ENCODE measurements at regions not wholly inside any gene's neighbourhood (a gene's known extent, or its start where the extent isn't known, plus 50 kb on each side); places are given as distances from the start of the nearest gene placed in this dataset.

DNA sequence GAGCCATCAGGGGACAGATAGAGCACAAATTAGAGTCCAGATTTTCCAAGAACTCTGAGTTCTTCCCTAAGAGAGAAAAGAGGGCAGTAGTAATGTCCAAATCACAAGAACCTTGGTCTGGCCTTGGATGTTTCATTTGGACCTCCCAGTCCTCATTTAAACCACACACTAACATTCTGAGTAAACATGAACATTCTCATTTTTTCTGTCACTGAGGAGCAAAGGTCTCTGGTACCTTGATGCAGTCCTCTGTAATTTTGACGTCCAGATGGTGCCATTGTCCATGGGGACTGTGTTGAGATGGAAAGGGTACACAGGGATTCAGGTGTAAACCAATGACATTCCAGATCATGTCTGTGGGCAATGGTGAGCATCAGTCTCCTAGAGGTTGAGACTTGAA is 225.4 kb upstream of the PHYHIPL start:
- Mint-ChIP-seq H3K4me1 (ENCODE audit: low read depth) (no peaks in the 10 kb centered on the region), H3K36me3 (ENCODE audit: low read depth) (no peaks in the 10 kb centered on the region), H3K27me3 (peaks cover 2% of the 10 kb centered on the region), H3K9me3 (no peaks in the 10 kb centered on the region), H3K4me3 (no peak overlapping the region), H3K27ac (no peak overlapping the region)
- ATAC-seq (no peak), DNase-seq (no peak)
- TF ChIP-seq, protein P1, sequence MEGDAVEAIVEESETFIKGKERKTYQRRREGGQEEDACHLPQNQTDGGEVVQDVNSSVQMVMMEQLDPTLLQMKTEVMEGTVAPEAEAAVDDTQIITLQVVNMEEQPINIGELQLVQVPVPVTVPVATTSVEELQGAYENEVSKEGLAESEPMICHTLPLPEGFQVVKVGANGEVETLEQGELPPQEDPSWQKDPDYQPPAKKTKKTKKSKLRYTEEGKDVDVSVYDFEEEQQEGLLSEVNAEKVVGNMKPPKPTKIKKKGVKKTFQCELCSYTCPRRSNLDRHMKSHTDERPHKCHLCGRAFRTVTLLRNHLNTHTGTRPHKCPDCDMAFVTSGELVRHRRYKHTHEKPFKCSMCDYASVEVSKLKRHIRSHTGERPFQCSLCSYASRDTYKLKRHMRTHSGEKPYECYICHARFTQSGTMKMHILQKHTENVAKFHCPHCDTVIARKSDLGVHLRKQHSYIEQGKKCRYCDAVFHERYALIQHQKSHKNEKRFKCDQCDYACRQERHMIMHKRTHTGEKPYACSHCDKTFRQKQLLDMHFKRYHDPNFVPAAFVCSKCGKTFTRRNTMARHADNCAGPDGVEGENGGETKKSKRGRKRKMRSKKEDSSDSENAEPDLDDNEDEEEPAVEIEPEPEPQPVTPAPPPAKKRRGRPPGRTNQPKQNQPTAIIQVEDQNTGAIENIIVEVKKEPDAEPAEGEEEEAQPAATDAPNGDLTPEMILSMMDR (IDR thresholded peaks at IDR 0.05) = no peak
- intact Hi-C loops (cut with micrococcal nuclease) = loop anchor here (5.0 kb wide), 1 partner anchor 671 kb away; no protein-coding TSS in a partner anchor
- POLR2A ChIA-PET = no interaction called here
- CTCF ChIA-PET = interaction anchor here (1.4 to 1.5 kb wide), 2 partner anchors 170 to 369 kb away, joined by 3 to 4 read pairs; no protein-coding TSS in a partner anchor

DNA sequence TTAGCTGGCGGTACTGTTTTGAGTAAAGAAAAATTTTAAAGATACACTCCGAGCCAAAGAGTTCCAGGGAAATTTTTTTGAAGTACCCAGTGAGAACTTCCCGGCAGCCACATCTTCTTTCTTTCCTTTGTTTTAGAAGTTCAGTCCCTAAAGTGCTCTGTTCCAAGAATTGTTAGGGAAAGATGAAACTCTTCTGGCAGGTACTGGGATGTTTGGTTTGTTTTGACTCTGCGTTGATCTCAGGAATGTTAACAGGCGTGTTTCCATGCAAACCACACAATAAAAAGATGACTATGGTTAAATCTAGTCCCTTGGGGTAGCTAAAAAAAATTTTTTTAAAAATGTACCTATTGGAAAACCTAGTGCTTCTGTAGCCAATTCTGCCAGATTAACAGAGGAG is 224.7 kb upstream of the PHYHIPL start:
- CTCF ChIA-PET = interaction anchor here (0.9 to 1.5 kb wide), 5 partner anchors 15 to 671 kb away, joined by 3 to 5 read pairs (median 4); no protein-coding TSS in a partner anchor
- no peaks in the 10 kb centered on the region for H3K9me3 Mint-ChIP-seq

DNA sequence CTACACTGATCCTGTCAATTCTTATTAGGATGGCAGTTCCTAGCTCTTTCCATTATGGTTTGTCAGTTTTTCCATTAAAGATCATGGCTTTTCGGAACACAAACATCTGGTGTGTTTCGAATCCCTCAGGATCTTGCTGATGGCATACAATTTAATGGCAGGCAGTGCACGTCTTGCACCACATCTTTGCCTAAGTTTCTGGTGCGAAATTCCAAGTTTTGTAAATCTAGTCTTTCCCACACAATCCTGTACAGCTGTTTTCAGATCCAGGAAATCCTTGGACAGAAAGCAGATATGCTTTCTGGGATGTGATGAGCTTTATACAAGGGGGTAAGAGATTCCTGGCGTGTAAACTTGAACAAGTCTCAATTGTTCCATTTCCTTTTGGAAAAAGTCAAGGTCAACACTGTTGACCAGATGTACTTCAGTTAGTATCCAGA is 224.3 kb upstream of the PHYHIPL start:
- ChIA-PET POLR2A (no interaction called here), CTCF (interaction anchor here (0.9 to 1.5 kb wide), 5 partner anchors 16 to 671 kb away, joined by 3 to 5 read pairs (median 4); no protein-coding TSS in a partner anchor)
- Mint-ChIP-seq H3K4me3 (no peak overlapping the region), H3K27ac (no peak overlapping the region), H3K4me1 (ENCODE audit: low read depth) (no peaks in the 10 kb centered on the region), H3K27me3 (peaks cover 2% of the 10 kb centered on the region), H3K36me3 (ENCODE audit: low read depth) (no peaks in the 10 kb centered on the region), H3K9me3 (no peaks in the 10 kb centered on the region)
- no peak for DNase-seq
- ATAC-seq = no peak
- intact Hi-C loops (cut with micrococcal nuclease) = loop anchor here (5.0 kb wide), 1 partner anchor 670 kb away; no protein-coding TSS in a partner anchor
- TF ChIP-seq, protein P1 (IDR thresholded peaks at IDR 0.05) = no peak

More for the DNA sequence above, 224.7 kb upstream of the PHYHIPL start:
- Mint-ChIP-seq H3K4me1 (ENCODE audit: low read depth) (no peaks in the 10 kb centered on the region), H3K36me3 (ENCODE audit: low read depth) (no peaks in the 10 kb centered on the region), H3K4me3 (no peak overlapping the region), H3K27me3 (peaks cover 2% of the 10 kb centered on the region), H3K27ac (no peak overlapping the region)
- intact Hi-C loops (cut with micrococcal nuclease) = loop anchor here (5.0 kb wide), 1 partner anchor 671 kb away; no protein-coding TSS in a partner anchor
- ATAC-seq (no peak), DNase-seq (no peak)
- TF ChIP-seq, protein P1 (IDR thresholded peaks at IDR 0.05) = no peak
- POLR2A ChIA-PET = no interaction called here

DNA sequence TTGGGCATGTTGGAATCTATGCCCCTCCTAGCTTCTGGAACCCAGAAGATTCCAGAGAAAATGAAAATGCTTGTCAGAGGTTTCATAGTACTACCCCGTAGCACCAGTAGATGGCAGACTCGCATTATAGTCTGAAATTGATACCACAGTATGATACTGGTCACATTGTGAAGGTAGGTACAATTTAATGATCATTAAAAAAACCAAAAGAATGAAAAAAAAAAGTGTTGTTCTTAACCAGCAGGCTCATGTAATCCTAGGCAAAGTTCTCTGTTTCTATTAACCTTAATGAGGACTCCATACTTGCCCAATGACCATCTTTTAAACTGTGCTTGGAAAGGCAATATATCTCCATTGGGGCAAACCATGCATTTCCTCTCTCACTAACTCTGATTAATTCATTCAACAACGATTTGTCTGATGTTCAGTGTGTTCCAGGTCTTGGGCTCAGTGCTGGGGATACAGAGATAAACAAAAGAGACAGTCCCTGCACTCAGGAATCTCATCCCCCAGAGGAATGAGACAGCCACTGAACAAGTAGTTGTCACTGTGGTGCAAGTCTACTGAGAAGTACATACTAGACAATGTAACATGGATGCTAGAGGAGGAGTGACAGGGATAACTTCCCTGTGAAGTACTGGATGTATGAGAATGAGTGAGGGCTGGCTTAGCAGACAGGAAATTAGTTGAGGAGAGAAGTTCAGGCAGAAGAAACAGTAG is 223.5 kb upstream of the PHYHIPL start:
- H3K27ac Mint-ChIP-seq = no peak overlapping the region
- ChIA-PET CTCF (interaction anchor here (1.2 to 1.4 kb wide), 2 partner anchors 17 to 1417 kb away, joined by 3 to 4 read pairs; no protein-coding TSS in a partner anchor), POLR2A (no interaction called here)
- H3K4me3 Mint-ChIP-seq = no peak overlapping the region
- TF ChIP-seq, protein P1 (IDR thresholded peaks at IDR 0.05) = peak; percentile 70
- ATAC-seq (no peak), DNase-seq (peak; percentile 12)
- no peaks in the 10 kb centered on the region for H3K9me3 Mint-ChIP-seq
- H3K36me3 Mint-ChIP-seq (ENCODE audit: low read depth) = no peaks in the 10 kb centered on the region
- intact Hi-C loops (cut with micrococcal nuclease) = loop anchor here (5.0 kb wide), 1 partner anchor 669 kb away; no protein-coding TSS in a partner anchor
- peaks cover 2% of the 10 kb centered on the region for H3K27me3 Mint-ChIP-seq
- H3K4me1 Mint-ChIP-seq (ENCODE audit: low read depth) = no peaks in the 10 kb centered on the region

DNA sequence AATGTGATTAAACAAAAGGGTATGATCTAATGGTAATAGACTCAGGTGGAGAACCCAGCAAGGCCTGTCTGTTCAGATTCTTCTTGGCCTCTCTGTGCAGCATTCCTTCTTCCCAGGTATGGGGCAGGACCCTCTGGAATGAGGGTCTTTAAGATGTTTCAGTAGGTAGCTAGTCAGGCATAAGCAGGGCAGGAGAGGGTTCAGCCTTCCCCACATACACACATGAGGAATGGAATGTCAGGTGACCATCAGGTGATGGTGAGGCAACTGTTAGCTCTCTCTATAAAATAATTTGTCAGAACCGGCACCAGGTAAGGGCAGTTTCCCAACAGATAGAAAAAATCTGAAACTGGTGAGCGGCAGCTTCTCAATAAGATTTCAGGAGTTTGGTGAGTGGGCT is 222.3 kb upstream of the PHYHIPL start:
- ChIA-PET CTCF (interaction anchor here (1.2 kb wide), 1 partner anchor 1416 kb away, joined by 3 read pairs; no protein-coding TSS in a partner anchor), POLR2A (no interaction called here)
- H3K4me3 Mint-ChIP-seq = no peak overlapping the region
- intact Hi-C loops (cut with micrococcal nuclease) = loop anchor here (5.0 kb wide), 1 partner anchor 668 kb away; no protein-coding TSS in a partner anchor
- H3K36me3 Mint-ChIP-seq (ENCODE audit: low read depth) = no peaks in the 10 kb centered on the region
- DNase-seq = no peak
- no peak overlapping the region for H3K27ac Mint-ChIP-seq
- no peaks in the 10 kb centered on the region for H3K4me1 Mint-ChIP-seq (ENCODE audit: low read depth)
- no peak for ATAC-seq
- no peaks in the 10 kb centered on the region for H3K9me3 Mint-ChIP-seq
- peaks cover 2% of the 10 kb centered on the region for H3K27me3 Mint-ChIP-seq
- TF ChIP-seq, protein P1 (IDR thresholded peaks at IDR 0.05) = no peak
